A549 (cell line): ENCODE measurements at regions not wholly inside any gene's neighbourhood (a gene's known extent, or its start where the extent isn't known, plus 50 kb on each side); places are given as distances from the start of the nearest gene placed in this dataset.

Source experiments
- BHLHE40 ChIP-seq: IDR thresholded peaks from 2 replicates; pipeline ENCODE4 v1.6.1; 2012; ENCODE audit warnings: low read depth, low read length, inconsistent platforms
- CEBPB ChIP-seq, 2 experiments: fragments of >200 bp in 1 of 2; sonication (Bioruptor Twin) in 1 of 2; formaldehyde crosslinking in 1 of 2; IDR thresholded peaks; 2 replicates each; pipeline ENCODE4 v1.6.1; 2012 to 2016
- CTCF ChIP-seq: fragments of >200 bp; sonication (Bioruptor Twin); formaldehyde crosslinking; IDR thresholded peaks from 3 replicates; pipeline ENCODE4 v1.5.1; 2016
- HDAC2 ChIP-seq: fragments of 200-600 bp; sonication (generic); IDR thresholded peaks from 2 replicates; pipeline ENCODE4 v1.6.1; 2016
- JUNB ChIP-seq: fragments of >200 bp; sonication (Bioruptor Twin); formaldehyde crosslinking; IDR thresholded peaks from 2 replicates; pipeline ENCODE4 v1.6.1; 2016
- KDM1A ChIP-seq: fragments of 200-600 bp; sonication (generic); IDR thresholded peaks from 2 replicates; pipeline ENCODE4 v1.6.1; 2016; ENCODE audit warnings: low read depth, mild to moderate bottlenecking
- MAX ChIP-seq: IDR thresholded peaks from 2 replicates; pipeline ENCODE4 v1.6.1; 2012
- NFE2L2 ChIP-seq: fragments of 150-350 bp; conservative IDR thresholded peaks from 2 replicates; pipeline ENCODE4 v1.6.1; 2014; ENCODE audit warnings: low read length
- NR3C1 ChIP-seq: fragments of >200 bp; sonication (Bioruptor Twin); formaldehyde crosslinking; IDR thresholded peaks from 3 replicates; pipeline ENCODE4 v1.6.1; 2017
- POLR2A ChIP-seq: IDR thresholded peaks from 2 replicates; pipeline ENCODE4 v1.6.1; 2012; ENCODE audit warnings: mild to moderate bottlenecking, low read length
- RARB ChIP-seq: fragments of 250-450 bp; sonication (Bioruptor Pico); IDR thresholded peaks from 2 replicates; pipeline ENCODE4 v1.8.0; 2021; ENCODE audit warnings: mild to moderate bottlenecking, moderate library complexity
- TFCP2L1 ChIP-seq: fragments of 250-450 bp; sonication (Bioruptor Pico); IDR thresholded peaks from 2 replicates; pipeline ENCODE4 v1.5.0; 2021; ENCODE audit warnings: mild to moderate bottlenecking
- ZNF302 ChIP-seq: fragments of 250-450 bp; sonication (Bioruptor Pico); IDR thresholded peaks from 2 replicates; pipeline ENCODE4 v1.9.0; 2021; ENCODE audit warnings: inconsistent platforms, mild to moderate bottlenecking, moderate library complexity

- TF ChIP-seq NFE2L2 (no peak), CTCF (no peak), KDM1A (no peak), NR3C1 (no peak), HDAC2 (no peak), ZNF302 (no peak), POLR2A (no peak), JUNB (no peak), MAX (no peak), BHLHE40 (no peak), CEBPB (IDR thresholded peaks at IDR 0.05) (no peak), RARB (no peak), TFCP2L1 (CRISPR knock-in tag) (no peak)
These were observed 105.6 kb upstream of the KCNK12 start for GRCh38 chr2:47676261-47676926.
